ENCODE measurements at regions not wholly inside any gene's neighbourhood (a gene's known extent, or its start where the extent isn't known, plus 50 kb on each side); places are given as distances from the start of the nearest gene placed in this dataset.

GRCh38 chr4:125370478-125370877 lies 55.7 kb downstream of the FAT4 start:
- no peak overlapping the region for H3K4me3 ChIP-seq
- intact Hi-C loops (cut with DNase I), result no loop called here
- TF ChIP-seq POLR2A (IDR thresholded peaks at IDR 0.05) (no peak), CTCF (IDR thresholded peaks at IDR 0.05) (no peak)
- no peak overlapping the region for H3K27ac ChIP-seq
- no peak for DNase-seq
- no peaks in the 10 kb centered on the region for H3K4me1 ChIP-seq (replicated peaks in 1 of 2)
- no peaks in the 10 kb centered on the region for H3K9me3 ChIP-seq (replicated peaks in 1 of 3)
- no peaks in the 10 kb centered on the region for H3K36me3 ChIP-seq (replicated peaks in 1 of 2)
- no peaks in the 10 kb centered on the region for H3K27me3 ChIP-seq
- 92 to 95% (median 92%) methylated on average over 2 of the region's 2 CpGs for WGBS, 4 donors

- Histone ChIP-seq H3K4me1 (replicated peaks in 1 of 2) (no peaks in the 10 kb centered on the region), H3K27me3 (no peaks in the 10 kb centered on the region), H3K4me3 (no peak overlapping the region), H3K27ac (no peak overlapping the region), H3K36me3 (replicated peaks in 1 of 2) (no peaks in the 10 kb centered on the region), H3K9me3 (replicated peaks in 1 of 3) (no peaks in the 10 kb centered on the region)
- TF ChIP-seq POLR2A (IDR thresholded peaks at IDR 0.05) (no peak), CTCF (IDR thresholded peaks at IDR 0.05) (no peak)
- DNase-seq, result no peak
- WGBS, 4 donors, result 26 to 39% (median 33%) methylated on average over 1 of the region's 1 CpG
- intact Hi-C loops (cut with DNase I), result no loop called here
Measured at GRCh38 chr4:125382995-125383394, 68.2 kb downstream of the FAT4 start.

- intact Hi-C loops (cut with DNase I), result no loop called here
- Histone ChIP-seq H3K9me3 (replicated peaks in 1 of 3) (no peaks in the 10 kb centered on the region), H3K27ac (no peak overlapping the region), H3K36me3 (replicated peaks in 1 of 2) (no peaks in the 10 kb centered on the region), H3K4me3 (no peak overlapping the region), H3K4me1 (replicated peaks in 1 of 2) (peaks cover 0 to 12% of the 10 kb centered on the region in 2 donors), H3K27me3 (no peaks in the 10 kb centered on the region)
- no peak for DNase-seq
- TF ChIP-seq CTCF (IDR thresholded peaks at IDR 0.05) (no peak), POLR2A (IDR thresholded peaks at IDR 0.05) (no peak)
Measured at GRCh38 chr4:125387770-125388169, 73.0 kb downstream of the FAT4 start.

- intact Hi-C loops (cut with DNase I), result no loop called here
- 57 to 82% (median 66%) methylated on average over 1 of the region's 1 CpG for WGBS, 4 donors
- TF ChIP-seq CTCF (IDR thresholded peaks at IDR 0.05) (no peak), POLR2A (IDR thresholded peaks at IDR 0.05) (no peak)
- no peaks in the 10 kb centered on the region for H3K27me3 ChIP-seq
- H3K27ac ChIP-seq, result no peak overlapping the region
- peaks cover 0 to 12% of the 10 kb centered on the region in 2 donors for H3K4me1 ChIP-seq (replicated peaks in 1 of 2)
- no peak overlapping the region for H3K4me3 ChIP-seq
- no peaks in the 10 kb centered on the region for H3K36me3 ChIP-seq (replicated peaks in 1 of 2)
- DNase-seq, result no peak
- H3K9me3 ChIP-seq (replicated peaks in 1 of 3), result no peaks in the 10 kb centered on the region
Measured at GRCh38 chr4:125388613-125389012, 73.9 kb downstream of the FAT4 start.
